Left ventricle myocardium inferior (tissue), 1 donor: ENCODE measurements at regions not wholly inside any gene's neighbourhood (a gene's known extent, or its start where the extent isn't known, plus 50 kb on each side); places are given as distances from the start of the nearest gene placed in this dataset.
A peak's percentile ranks its signal among the peaks of the same experiment; 100 is the strongest.
"Not testable (repeated sequence)": the region's sequence is repeated elsewhere in the genome, so short reads cannot be mapped to it uniquely, and the experiment has no call there.

Experiments used
- DNase-seq: peaks from one replicate; pipeline ENCODE4 v3.0.0-alpha.2; 2020
- H3K27ac ChIP-seq: fragments of 200-600 bp; replicated peaks from 2 replicates; pipeline ENCODE4 v1.8.0; 2021
- H3K27me3 ChIP-seq: fragments of 200-600 bp; 2 replicates; pipeline ENCODE4 v1.8.0; 2021; ENCODE audit warnings: low read depth
- H3K36me3 ChIP-seq: fragments of 200-600 bp; 2 replicates; pipeline ENCODE4 v1.8.0; 2021
- H3K4me1 ChIP-seq: fragments of 200-600 bp; 2 replicates; pipeline ENCODE4 v1.8.0; 2021
- H3K4me3 ChIP-seq: fragments of 200-600 bp; 2 replicates; pipeline ENCODE4 v1.8.0; 2021; ENCODE audit warnings: mild to moderate bottlenecking, moderate library complexity
- H3K9me3 ChIP-seq: fragments of 200-600 bp; replicated peaks from 2 replicates; pipeline ENCODE4 v1.8.0; 2021
- intact Hi-C: fragments of 100-400 bp; cut with micrococcal nuclease; formaldehyde crosslinking; loops from one replicate; pipeline ENCODE4 v1.11.0; 2022
- donor health status: DM: no; HTN: yes; CAD: no; lungs with severe emphysema.

DNA sequence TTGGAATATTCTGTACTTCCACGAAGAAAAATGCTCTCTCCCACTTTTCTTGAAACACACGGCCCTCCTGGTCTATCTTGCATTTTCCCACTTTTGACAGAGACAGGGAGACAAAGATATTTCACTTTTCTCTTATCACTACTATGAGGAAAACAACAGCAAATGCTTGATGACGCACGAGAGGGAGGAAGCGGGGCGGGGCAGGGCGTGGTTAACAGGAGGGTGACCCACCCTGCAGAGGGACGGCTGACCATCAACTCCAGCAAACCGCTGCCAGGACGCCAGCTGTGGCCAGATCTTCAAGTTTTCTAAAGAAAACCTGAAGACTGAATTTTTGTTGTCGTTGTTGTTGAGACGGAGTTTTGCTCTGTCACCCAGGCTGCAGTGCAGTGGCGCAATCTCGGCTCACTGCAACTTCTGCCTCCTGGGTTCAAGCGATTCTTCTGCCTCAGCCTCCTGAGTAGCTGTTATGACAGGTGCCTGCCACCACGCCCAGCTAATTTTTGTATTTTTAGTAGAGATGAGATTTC is 63.8 kb downstream of the NSUN5 start:
- H3K4me1 ChIP-seq, H3K36me3 ChIP-seq, H3K4me3 ChIP-seq, H3K9me3 ChIP-seq, H3K27me3 ChIP-seq, DNase-seq, H3K27ac ChIP-seq, intact Hi-C loops: not testable (repeated sequence)

DNA sequence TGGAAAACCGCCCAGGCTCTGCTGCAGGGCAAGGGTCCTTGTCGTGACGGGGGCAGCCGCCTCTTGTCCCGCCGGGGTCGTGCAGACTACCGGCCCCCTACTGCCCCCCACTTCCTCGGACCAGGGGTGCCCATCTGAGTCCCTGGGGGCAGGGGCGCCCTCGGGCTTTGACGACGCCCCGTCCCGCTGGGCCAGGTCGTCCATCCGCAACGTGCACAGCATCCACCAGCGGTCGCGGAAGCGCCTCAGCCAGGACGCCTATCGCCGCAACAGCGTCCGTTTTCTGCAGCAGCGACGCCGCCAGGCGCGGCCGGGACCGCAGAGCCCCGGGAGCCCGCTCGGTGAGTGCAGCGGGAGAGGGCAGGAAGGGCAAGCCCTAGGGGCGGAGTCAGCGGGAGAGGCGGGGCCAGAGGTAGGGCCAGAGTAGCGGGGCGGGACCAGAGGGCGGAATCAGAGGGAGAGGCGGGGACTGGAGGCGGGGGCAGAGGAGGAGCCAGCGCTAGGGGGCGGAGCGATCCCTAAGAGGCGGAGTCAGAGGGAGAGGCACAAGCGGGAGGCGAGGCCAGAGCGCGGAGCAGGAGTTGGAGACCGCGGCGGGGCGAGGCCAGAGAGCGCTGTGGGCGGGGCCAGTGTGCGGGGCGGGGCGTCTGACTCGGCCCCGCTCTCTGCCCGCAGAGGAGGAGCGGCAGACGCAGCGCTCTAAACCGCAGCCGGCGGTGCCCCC is 73.5 kb downstream of the NSUN5 start:
- H3K9me3 ChIP-seq, H3K27me3 ChIP-seq, intact Hi-C loops, H3K4me1 ChIP-seq, H3K36me3 ChIP-seq: not testable (repeated sequence)
- Histone ChIP-seq H3K27ac (peak overlapping the region; percentile 36), H3K4me3 (peak overlapping the region; percentile 62)
- peak; percentile 91 for DNase-seq

DNA sequence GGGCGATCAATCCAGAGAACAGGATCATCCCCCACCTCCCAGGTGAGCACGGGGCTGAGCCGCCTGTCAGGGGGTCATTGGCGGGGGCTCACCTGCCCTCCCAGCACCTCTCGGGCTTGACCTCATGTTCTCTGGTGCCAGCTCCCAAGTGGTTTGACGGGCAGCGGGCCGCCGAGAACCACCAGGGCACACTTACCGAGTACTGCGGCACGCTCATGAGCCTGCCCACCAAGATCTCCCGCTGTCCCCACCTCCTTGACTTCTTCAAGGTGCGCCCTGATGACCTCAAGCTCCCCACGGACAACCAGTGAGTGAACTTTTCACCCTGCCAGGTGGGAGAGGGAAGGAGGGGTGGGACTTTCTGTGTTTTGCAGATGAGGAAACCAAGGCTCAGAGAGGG is 82.9 kb downstream of the NSUN5 start:
- H3K9me3 ChIP-seq, DNase-seq, H3K4me3 ChIP-seq, H3K27ac ChIP-seq, H3K4me1 ChIP-seq, H3K36me3 ChIP-seq, intact Hi-C loops, H3K27me3 ChIP-seq: not testable (repeated sequence)

DNA sequence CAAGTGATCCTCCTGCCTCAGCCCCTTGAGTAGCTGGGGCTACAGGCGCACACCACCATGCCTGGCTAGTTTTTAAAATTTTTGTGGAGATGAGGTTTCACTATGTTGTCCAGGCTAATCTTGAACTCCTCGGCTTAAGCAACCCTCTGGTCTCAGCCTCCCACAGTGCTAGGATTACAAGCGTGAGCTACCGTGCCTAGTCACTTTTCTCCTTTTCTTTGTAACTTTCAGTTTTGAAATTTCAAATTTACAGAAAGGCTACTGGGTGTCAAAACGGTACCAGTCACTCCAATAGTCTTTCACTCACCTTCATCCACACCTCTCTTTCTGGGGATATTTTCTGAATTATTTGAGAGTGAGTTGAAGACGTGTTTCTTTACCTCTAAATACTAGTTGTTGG is 86.9 kb downstream of the NSUN5 start:
- H3K27ac ChIP-seq, H3K4me3 ChIP-seq, H3K4me1 ChIP-seq, H3K9me3 ChIP-seq, H3K36me3 ChIP-seq, intact Hi-C loops, DNase-seq, H3K27me3 ChIP-seq: not testable (repeated sequence)

DNA sequence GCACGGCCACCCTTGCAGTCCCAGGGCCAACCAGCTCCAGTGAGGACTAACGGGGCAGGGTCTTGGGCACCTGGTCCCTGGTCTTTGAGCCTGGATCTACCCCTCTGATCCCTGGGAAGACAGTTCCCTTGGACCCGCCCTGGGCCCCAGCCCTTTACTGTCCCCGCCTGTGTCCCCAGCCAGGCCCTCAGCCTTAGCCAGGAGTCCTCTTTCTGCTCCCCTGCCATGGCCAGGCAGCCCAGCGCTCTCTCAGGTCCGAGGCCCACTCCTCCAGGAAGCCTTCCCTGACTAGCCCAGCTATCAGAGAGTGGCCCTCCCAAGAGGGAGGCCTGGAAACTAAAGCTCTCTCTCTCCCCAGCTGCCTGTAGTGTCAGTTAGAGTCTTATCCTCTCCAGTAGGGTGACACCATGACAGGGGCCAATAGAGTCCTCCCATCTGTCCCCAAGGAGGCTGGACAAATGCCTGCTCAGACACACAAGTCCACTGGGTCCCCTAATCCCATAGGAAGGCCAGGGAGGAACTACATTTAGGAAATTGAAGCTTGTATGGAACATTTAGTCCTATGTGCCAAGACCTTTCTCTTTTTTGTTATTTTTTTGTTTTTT is 87.8 kb downstream of the NSUN5 start:
- H3K27ac ChIP-seq, H3K4me3 ChIP-seq, H3K4me1 ChIP-seq, H3K27me3 ChIP-seq, intact Hi-C loops, DNase-seq, H3K9me3 ChIP-seq, H3K36me3 ChIP-seq: not testable (repeated sequence)

DNA sequence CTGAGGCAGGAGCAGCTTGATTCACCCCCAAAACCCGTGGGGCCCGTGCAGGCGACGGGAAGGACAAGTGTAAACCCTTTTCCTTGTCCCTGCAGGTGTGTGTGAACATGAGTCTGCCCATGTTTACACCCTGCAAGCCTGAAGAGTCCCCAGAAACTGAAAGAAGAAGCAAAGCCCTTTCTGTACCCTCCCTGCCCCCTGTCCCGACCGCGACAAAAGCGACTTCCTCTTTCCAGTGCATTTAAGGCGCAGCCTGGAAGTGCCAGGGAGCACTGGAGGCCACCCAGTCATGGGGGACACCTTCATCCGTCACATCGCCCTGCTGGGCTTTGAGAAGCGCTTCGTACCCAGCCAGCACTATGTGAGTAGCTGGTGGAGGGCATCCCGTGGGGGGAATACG is 88.3 kb downstream of the NSUN5 start:
- H3K36me3 ChIP-seq, H3K27ac ChIP-seq, H3K4me1 ChIP-seq, H3K27me3 ChIP-seq, H3K9me3 ChIP-seq, H3K4me3 ChIP-seq, intact Hi-C loops, DNase-seq: not testable (repeated sequence)

DNA sequence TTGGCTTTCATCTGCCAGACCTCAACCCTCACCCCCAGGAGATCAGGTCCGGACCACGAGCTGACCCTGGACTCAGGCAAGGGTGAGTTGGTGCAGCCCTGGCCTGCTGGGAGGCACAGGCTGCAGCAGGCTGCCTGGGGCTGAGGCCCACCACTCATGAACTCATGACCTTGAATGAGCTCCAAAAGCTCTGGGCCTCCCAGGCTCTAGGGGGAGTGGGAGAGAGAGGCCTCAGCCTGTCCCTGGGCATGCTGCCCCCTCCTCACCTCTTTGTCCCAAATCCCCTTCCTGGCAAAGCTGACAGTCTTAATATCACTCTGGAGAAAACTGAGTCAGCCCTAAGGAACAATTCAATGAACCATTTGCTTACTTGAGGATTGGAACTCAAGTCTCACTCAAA is 89.8 kb downstream of the NSUN5 start:
- H3K36me3 ChIP-seq, H3K4me3 ChIP-seq, intact Hi-C loops, DNase-seq, H3K27me3 ChIP-seq, H3K4me1 ChIP-seq, H3K27ac ChIP-seq, H3K9me3 ChIP-seq: not testable (repeated sequence)

DNA sequence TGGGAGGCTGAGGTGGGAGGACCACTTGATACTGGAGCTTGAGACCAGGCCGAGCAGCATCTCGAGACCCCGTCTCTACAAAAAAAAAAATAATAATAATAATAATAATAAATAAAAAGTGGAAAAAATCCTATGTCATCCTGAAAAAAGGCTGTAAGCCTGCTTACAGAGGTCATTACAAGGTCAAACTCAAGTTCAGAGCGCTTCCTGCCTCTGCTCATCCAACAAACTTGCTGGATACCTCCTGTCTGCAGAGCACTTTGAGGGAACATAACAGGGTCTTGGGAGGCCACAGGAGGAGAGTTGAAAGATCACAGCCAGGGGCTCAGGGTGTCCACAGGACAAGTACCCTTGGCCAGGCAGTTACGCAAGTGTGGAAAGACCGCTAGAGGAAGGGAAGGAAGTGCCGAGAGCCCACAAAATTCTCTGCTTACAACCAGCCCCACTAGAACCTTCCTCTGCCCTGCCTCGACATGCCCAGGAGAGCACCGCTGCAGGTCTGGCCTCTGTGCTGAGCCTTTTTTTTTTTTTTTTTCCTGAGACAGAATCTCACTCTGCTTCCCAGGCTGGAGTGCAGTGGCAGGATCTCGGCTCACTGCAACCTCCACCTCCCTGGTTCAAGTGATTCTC is 92.5 kb downstream of the NSUN5 start:
- H3K36me3 ChIP-seq, intact Hi-C loops, H3K4me3 ChIP-seq, H3K4me1 ChIP-seq, H3K9me3 ChIP-seq, H3K27me3 ChIP-seq, H3K27ac ChIP-seq, DNase-seq: not testable (repeated sequence)

DNA sequence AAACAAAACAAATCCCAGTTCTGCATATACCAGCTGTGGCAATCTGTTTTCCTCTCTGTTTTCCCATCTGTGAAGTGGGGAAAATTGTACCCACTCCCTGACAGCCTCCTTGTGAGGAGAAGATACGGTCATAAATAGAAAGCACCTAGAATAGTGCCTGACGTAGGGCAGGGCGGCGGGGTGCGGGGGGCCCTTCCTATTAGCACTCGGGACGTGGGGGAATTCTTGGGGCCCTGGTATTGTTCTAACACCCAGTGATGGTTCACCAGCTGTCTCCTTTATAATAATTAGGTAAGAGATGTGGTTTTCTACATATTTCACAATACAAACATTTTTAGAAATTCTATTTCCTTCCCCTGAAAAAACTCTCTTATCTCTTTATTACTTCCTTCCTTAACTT is 93.4 kb downstream of the NSUN5 start:
- H3K27ac ChIP-seq, H3K9me3 ChIP-seq, H3K4me1 ChIP-seq, DNase-seq, intact Hi-C loops, H3K27me3 ChIP-seq, H3K4me3 ChIP-seq, H3K36me3 ChIP-seq: not testable (repeated sequence)

DNA sequence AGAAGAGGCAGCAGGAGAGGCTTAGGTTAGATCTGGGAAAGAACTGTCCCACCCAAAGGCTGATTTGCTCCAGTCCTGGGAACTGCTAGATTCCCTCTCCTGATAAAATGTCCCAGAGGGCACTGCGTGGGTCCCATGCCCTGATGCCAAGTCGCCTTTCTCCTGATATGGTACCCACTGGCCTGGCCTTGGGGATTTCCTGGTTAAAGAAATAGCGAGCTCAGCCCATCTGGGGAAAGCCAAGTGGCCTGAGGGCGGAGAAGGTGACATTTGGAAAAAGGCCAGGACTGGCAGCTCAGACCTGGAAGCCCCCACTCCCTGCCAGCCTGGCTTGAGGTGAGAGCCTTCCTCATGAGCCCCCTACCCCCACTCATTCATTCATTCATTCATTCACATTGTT is 94.2 kb downstream of the NSUN5 start:
- H3K27me3 ChIP-seq, H3K9me3 ChIP-seq, H3K4me3 ChIP-seq, H3K27ac ChIP-seq, H3K36me3 ChIP-seq, intact Hi-C loops, H3K4me1 ChIP-seq: not testable (repeated sequence)
- DNase-seq: peak; percentile 16

DNA sequence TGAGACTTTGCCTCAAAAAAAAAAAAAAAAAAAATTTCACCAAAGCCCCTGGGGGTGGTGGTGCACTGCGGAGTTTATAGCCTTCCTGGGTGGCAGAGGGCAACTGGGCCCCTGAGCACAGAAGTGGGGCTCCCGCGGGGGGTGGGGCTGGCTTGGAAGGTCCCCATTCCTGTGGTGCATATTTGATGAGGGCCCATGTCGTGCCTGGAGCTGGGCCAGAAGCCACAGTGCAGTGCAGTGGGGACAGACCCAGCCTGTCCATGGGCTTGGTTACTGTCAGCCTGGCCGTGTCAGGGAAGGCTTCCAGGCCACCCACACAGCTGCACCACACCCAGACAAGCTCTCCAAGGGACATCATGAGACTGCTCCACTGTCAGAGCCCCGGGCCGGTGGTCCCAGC is 95.5 kb downstream of the NSUN5 start:
- H3K36me3 ChIP-seq, H3K4me3 ChIP-seq, H3K4me1 ChIP-seq, H3K27ac ChIP-seq, DNase-seq, H3K9me3 ChIP-seq, intact Hi-C loops, H3K27me3 ChIP-seq: not testable (repeated sequence)

DNA sequence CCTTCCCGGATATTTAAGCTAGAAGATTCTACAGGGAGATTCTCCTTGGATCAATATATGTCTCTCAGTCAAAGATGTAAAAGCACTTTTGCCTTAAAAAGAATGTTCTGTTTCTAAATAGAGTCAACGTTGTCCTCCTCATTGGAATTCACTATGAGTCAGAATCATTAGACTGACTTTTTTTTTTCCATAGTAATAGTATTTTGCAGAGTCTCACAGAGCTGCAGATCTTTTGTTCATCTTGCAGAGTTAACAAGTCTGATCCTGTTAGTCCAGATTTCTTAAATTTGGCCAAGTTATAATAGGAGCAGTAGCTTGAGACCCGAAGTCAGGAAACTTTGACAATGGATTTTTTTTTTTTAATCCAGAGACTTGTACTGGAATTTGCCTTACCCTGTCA is 103.0 kb downstream of the NSUN5 start:
- H3K27me3 ChIP-seq, H3K27ac ChIP-seq, H3K4me1 ChIP-seq, H3K36me3 ChIP-seq, H3K4me3 ChIP-seq, DNase-seq, intact Hi-C loops, H3K9me3 ChIP-seq: not testable (repeated sequence)

DNA sequence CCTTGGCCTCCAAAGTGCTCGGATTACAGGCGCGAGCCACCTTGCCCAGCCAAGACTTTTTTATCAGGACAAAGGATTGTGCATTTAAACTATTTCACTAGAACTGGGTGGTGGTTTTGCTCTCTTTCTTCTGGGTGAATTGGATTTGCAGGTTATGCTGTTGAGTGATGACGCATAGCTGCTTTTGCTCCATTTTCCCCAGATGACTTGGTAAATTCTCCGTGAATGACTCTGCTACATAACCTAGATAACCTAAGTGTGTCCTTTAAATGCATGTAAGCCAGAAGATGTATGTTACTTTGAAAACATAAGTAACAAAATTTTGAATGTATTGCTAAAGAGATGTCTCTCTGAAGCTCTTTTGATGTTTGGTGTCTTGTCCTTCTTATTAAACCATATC is 103.7 kb downstream of the NSUN5 start:
- H3K4me1 ChIP-seq, H3K4me3 ChIP-seq, intact Hi-C loops, H3K27me3 ChIP-seq, DNase-seq, H3K27ac ChIP-seq, H3K9me3 ChIP-seq, H3K36me3 ChIP-seq: not testable (repeated sequence)

DNA sequence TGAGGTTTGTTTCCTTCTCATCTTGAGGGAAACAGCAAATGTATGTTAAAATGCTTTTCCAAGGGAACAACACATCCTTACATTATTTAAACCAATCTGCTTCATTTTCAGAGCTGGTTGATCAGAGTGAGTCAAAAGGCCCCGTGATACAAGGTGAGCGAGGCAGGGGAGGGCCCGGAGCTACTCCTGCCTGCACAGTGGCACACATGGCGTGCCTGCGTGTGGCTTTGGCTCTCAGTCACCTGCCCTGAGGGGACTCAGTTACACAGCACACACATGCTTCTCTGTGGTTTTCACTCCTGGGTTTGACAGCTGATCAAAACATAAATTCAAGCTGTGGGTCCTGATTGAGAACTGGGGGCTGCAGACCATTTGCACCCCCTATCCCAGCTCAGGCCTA is 105.3 kb downstream of the NSUN5 start:
- DNase-seq, intact Hi-C loops: not testable (repeated sequence)

More for the DNA sequence above, 105.3 kb downstream of the NSUN5 start:
- not testable (repeated sequence) for H3K9me3 ChIP-seq, H3K4me3 ChIP-seq, H3K36me3 ChIP-seq, H3K27ac ChIP-seq, H3K27me3 ChIP-seq, H3K4me1 ChIP-seq
